ENCODE measurements at regions not wholly inside any gene's neighbourhood (a gene's known extent, or its start where the extent isn't known, plus 50 kb on each side); places are given as distances from the start of the nearest gene placed in this dataset.
"Not testable (repeated sequence)": the region's sequence is repeated elsewhere in the genome, so short reads cannot be mapped to it uniquely, and the experiment has no call there.

GRCh38 chr4:107562316-107562715 is 157.7 kb downstream of the PAPSS1 start:
- DNase-seq = no peak

- no peak for DNase-seq
These were observed 158.6 kb downstream of the PAPSS1 start for GRCh38 chr4:107561481-107561880.

GRCh38 chr4:107559653-107560052 is 160.4 kb downstream of the PAPSS1 start:
- DNase-seq = no peak

- DNase-seq = no peak
These were observed 167.7 kb downstream of the PAPSS1 start for GRCh38 chr4:107552306-107552705.

GRCh38 chr4:107548211-107548905 is 171.7 kb downstream of the PAPSS1 start:
- no peak for DNase-seq

GRCh38 chr4:107546638-107547037 is 173.4 kb downstream of the PAPSS1 start:
- DNase-seq = no peak

- DNase-seq = no peak
These were observed 178.5 kb downstream of the PAPSS1 start for GRCh38 chr4:107541511-107541910.

GRCh38 chr4:107531927-107532326 is 188.1 kb downstream of the PAPSS1 start:
- no peak for DNase-seq

GRCh38 chr4:107520368-107520767 is 199.7 kb downstream of the PAPSS1 start:
- DNase-seq = no peak

- DNase-seq = no peak
These were observed 201.0 kb downstream of the PAPSS1 start for GRCh38 chr4:107519053-107519452.

- no peak for DNase-seq
These were observed 202.0 kb downstream of the PAPSS1 start for GRCh38 chr4:107518076-107518475.

GRCh38 chr4:107512549-107512948 is 207.5 kb downstream of the PAPSS1 start:
- no peak for DNase-seq

- no peak for DNase-seq
These were observed 210.4 kb downstream of the PAPSS1 start for GRCh38 chr4:107509615-107510014.

GRCh38 chr4:107500551-107500950 is 219.5 kb downstream of the PAPSS1 start:
- DNase-seq = no peak

- no peak for DNase-seq
These were observed 223.0 kb downstream of the PAPSS1 start for GRCh38 chr4:107497054-107497453.

GRCh38 chr4:107492566-107492965 is 227.5 kb downstream of the PAPSS1 start:
- DNase-seq = no peak

- no peak for DNase-seq
These were observed 229.9 kb downstream of the PAPSS1 start for GRCh38 chr4:107490116-107490515.

GRCh38 chr4:107483621-107484020 is 236.4 kb downstream of the PAPSS1 start:
- not testable (repeated sequence) for DNase-seq

- no peak for DNase-seq
These were observed 237.5 kb downstream of the PAPSS1 start for GRCh38 chr4:107482546-107482945.

- no peak for DNase-seq
These were observed 241.6 kb downstream of the PAPSS1 start for GRCh38 chr4:107478327-107478980.

- no peak for DNase-seq
These were observed 246.9 kb downstream of the PAPSS1 start for GRCh38 chr4:107473126-107473525.

- DNase-seq = no peak
These were observed 247.6 kb downstream of the PAPSS1 start for GRCh38 chr4:107472265-107472948.

GRCh38 chr4:107470173-107470572 is 249.9 kb downstream of the PAPSS1 start:
- no peak for DNase-seq

- no peak for DNase-seq
These were observed 251.2 kb downstream of the PAPSS1 start for GRCh38 chr4:107468812-107469211.

Measured in midbrain (tissue), 1 donor.